SKM-1 (cell line): ENCODE measurements at regions not wholly inside any gene's neighbourhood (a gene's known extent, or its start where the extent isn't known, plus 50 kb on each side); places are given as distances from the start of the nearest gene placed in this dataset.

Source experiments
- DNase-seq: peaks from one replicate; lab custom pipeline; 2025; ENCODE audit not compliant: unreplicated experiment; lab: John Stamatoyannopoulos, UW

GRCh38 chr7:35351466-35351865 lies 97.6 kb upstream of the TBX20 start:
- no peak for DNase-seq

- no peak for DNase-seq
Observed at GRCh38 chr7:35348611-35349400, 94.9 kb upstream of the TBX20 start.

GRCh38 chr7:35342786-35343185 lies 88.9 kb upstream of the TBX20 start:
- no peak for DNase-seq

GRCh38 chr7:35339811-35340210 lies 85.9 kb upstream of the TBX20 start:
- DNase-seq = no peak

- no peak for DNase-seq
Observed at GRCh38 chr7:35336444-35336843, 82.5 kb upstream of the TBX20 start.

GRCh38 chr7:35334506-35334905 lies 80.6 kb upstream of the TBX20 start:
- DNase-seq = no peak

- DNase-seq = no peak
Observed at GRCh38 chr7:35333265-35333664, 79.4 kb upstream of the TBX20 start.

- DNase-seq = no peak
Observed at GRCh38 chr7:35331730-35332678, 78.1 kb upstream of the TBX20 start.

GRCh38 chr7:35329026-35329425 lies 75.1 kb upstream of the TBX20 start:
- DNase-seq = no peak

GRCh38 chr7:35319606-35320005 lies 65.7 kb upstream of the TBX20 start:
- no peak for DNase-seq

GRCh38 chr7:35316549-35316948 lies 62.6 kb upstream of the TBX20 start:
- no peak for DNase-seq

GRCh38 chr7:35315517-35315916 lies 61.6 kb upstream of the TBX20 start:
- DNase-seq = no peak

- DNase-seq = no peak
Observed at GRCh38 chr7:35314354-35314753, 60.5 kb upstream of the TBX20 start.

- no peak for DNase-seq
Observed at GRCh38 chr7:35313575-35313974, 59.7 kb upstream of the TBX20 start.
